Activated T-helper 1 cell treated with anti-CD3 and anti-CD28 coated beads, Interleukin-12 subunit alpha, Interleukin-12 subunit beta, Interleukin-2, Interleukin-4 antibody, amounts not matched to agents 30 ng/mL and 10 ng/mL and 1 ng/mL, durations not matched to agents 14 hours and 24 hours and 36 hours (primary cell): ENCODE measurements at regions not wholly inside any gene's neighbourhood (a gene's known extent, or its start where the extent isn't known, plus 50 kb on each side); places are given as distances from the start of the nearest gene placed in this dataset.

Source experiments
- DNase-seq: peaks from one replicate; pipeline ENCODE4 v3.0.0; 2021; ENCODE audit warnings: low spot score
- H3K27ac Mint-ChIP-seq: one replicate; pipeline ENCODE4 v1.8.0; 2021; ENCODE audit warnings: mild to moderate bottlenecking, mixed read lengths
- H3K27me3 Mint-ChIP-seq: one replicate; pipeline ENCODE4 v1.8.0; 2022; ENCODE audit warnings: mild to moderate bottlenecking, moderate library complexity, mixed read lengths; ENCODE audit not compliant: insufficient read depth
- H3K36me3 Mint-ChIP-seq: one replicate; pipeline ENCODE4 v1.8.0; 2021; ENCODE audit warnings: low read depth, mixed read lengths
- H3K4me1 Mint-ChIP-seq: one replicate; pipeline ENCODE4 v1.8.0; 2021; ENCODE audit warnings: low read depth, mixed read lengths
- H3K4me3 Mint-ChIP-seq: one replicate; pipeline ENCODE4 v1.8.0; 2021; ENCODE audit warnings: mild to moderate bottlenecking, moderate library complexity, mixed read lengths
- H3K9me3 Mint-ChIP-seq: one replicate; pipeline ENCODE4 v1.8.0; 2021; ENCODE audit warnings: mixed read lengths
- intact Hi-C: fragments of 100-400 bp; cut with micrococcal nuclease; formaldehyde crosslinking; loops from one replicate; pipeline ENCODE4 v1.15.1; 2024

- no peak overlapping the region for H3K4me3 Mint-ChIP-seq
- no peak for DNase-seq
- H3K36me3 Mint-ChIP-seq: no peaks in the 10 kb centered on the region
- intact Hi-C loops: no loop called here
- no peaks in the 10 kb centered on the region for H3K4me1 Mint-ChIP-seq
- no peak overlapping the region for H3K27ac Mint-ChIP-seq
- no peaks in the 10 kb centered on the region for H3K9me3 Mint-ChIP-seq
- no peaks in the 10 kb centered on the region for H3K27me3 Mint-ChIP-seq
These were observed 563.4 kb upstream of the TENM3 start for GRCh38 chr4:181679754-181680153.

GRCh38 chr4:181682367-181683047 is 560.7 kb upstream of the TENM3 start:
- no peaks in the 10 kb centered on the region for H3K4me1 Mint-ChIP-seq
- no peaks in the 10 kb centered on the region for H3K36me3 Mint-ChIP-seq
- H3K27me3 Mint-ChIP-seq: no peaks in the 10 kb centered on the region
- no peak overlapping the region for H3K4me3 Mint-ChIP-seq
- no peak for DNase-seq
- no peaks in the 10 kb centered on the region for H3K9me3 Mint-ChIP-seq
- no peak overlapping the region for H3K27ac Mint-ChIP-seq
- intact Hi-C loops: no loop called here

DNA sequence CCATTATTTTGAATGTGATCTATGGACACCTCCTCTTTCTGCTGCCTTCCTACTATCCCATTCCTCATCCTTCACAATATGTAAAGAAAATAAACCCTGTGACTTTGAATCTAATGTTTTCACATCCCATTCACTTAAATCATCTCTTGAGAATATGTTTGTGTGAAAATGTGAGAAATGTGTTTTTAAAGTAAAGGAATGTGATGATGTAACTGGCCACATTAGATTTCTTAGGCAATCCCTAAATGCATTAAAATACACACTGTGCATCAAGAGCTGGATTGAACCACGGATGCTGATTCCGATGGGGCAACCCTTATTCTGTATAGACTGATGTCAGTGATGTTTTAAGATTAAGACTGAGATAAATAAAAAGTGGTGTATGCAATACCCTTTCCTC is 558.9 kb upstream of the TENM3 start:
- H3K27ac Mint-ChIP-seq: no peak overlapping the region
- H3K27me3 Mint-ChIP-seq: no peaks in the 10 kb centered on the region
- no peak for DNase-seq
- no peaks in the 10 kb centered on the region for H3K36me3 Mint-ChIP-seq
- H3K4me1 Mint-ChIP-seq: no peaks in the 10 kb centered on the region
- intact Hi-C loops: no loop called here
- no peak overlapping the region for H3K4me3 Mint-ChIP-seq
- no peaks in the 10 kb centered on the region for H3K9me3 Mint-ChIP-seq

DNA sequence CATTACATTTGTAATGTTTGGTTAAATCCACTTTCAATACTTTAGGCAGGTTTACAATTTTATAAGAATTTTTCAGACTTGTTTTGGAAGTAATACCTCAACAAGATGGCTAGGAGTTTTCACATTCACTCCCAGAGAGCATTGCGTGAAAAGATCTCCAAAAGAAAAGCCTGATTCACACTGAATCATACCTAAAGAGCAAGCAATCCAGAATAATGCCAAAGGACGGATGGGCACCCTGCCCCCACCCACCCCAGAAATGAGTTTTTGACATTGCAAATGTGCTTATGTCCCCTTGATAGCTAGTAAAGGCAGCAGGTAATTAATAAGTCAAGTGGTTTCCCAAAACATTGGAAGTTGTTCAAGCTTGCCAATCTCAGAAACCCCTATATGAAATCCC is 557.7 kb upstream of the TENM3 start:
- Mint-ChIP-seq H3K9me3 (no peaks in the 10 kb centered on the region), H3K27me3 (no peaks in the 10 kb centered on the region), H3K36me3 (no peaks in the 10 kb centered on the region), H3K27ac (no peak overlapping the region), H3K4me1 (no peaks in the 10 kb centered on the region), H3K4me3 (no peak overlapping the region)
- DNase-seq: no peak
- intact Hi-C loops: no loop called here

GRCh38 chr4:181685911-181686310 is 557.3 kb upstream of the TENM3 start:
- no peaks in the 10 kb centered on the region for H3K9me3 Mint-ChIP-seq
- no peaks in the 10 kb centered on the region for H3K36me3 Mint-ChIP-seq
- no peak overlapping the region for H3K4me3 Mint-ChIP-seq
- no peaks in the 10 kb centered on the region for H3K4me1 Mint-ChIP-seq
- no peak overlapping the region for H3K27ac Mint-ChIP-seq
- H3K27me3 Mint-ChIP-seq: no peaks in the 10 kb centered on the region
- no peak for DNase-seq
- intact Hi-C loops: no loop called here

DNA sequence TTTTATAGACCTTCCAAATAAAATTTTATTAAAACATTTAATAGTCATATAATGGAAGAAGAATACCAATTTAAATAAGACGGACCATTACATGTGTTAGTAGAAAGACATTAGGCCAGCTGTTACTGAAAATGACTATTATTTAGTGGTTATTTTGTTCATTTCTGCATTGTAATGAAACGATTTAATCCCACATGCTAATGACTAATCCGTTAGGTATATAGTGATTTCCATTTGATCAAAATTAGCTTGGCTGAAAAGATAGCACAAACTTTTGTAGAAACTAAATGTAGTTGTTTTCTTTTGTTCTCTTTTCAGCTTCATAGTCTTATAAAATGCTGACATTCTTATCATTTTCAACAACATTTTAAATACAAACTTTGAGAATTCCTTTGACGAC is 556.1 kb upstream of the TENM3 start:
- Mint-ChIP-seq H3K36me3 (no peaks in the 10 kb centered on the region), H3K27me3 (no peaks in the 10 kb centered on the region)
- no peak for DNase-seq

GRCh38 chr4:181688432-181688831 is 554.8 kb upstream of the TENM3 start:
- intact Hi-C loops: no loop called here
- DNase-seq: no peak
- Mint-ChIP-seq H3K27me3 (no peaks in the 10 kb centered on the region), H3K4me1 (no peaks in the 10 kb centered on the region), H3K27ac (no peak overlapping the region), H3K9me3 (no peaks in the 10 kb centered on the region), H3K4me3 (no peak overlapping the region), H3K36me3 (no peaks in the 10 kb centered on the region)

More for the DNA sequence above, 556.1 kb upstream of the TENM3 start:
- H3K4me1 Mint-ChIP-seq: no peaks in the 10 kb centered on the region
- no peak overlapping the region for H3K27ac Mint-ChIP-seq
- H3K9me3 Mint-ChIP-seq: no peaks in the 10 kb centered on the region
- intact Hi-C loops: no loop called here
- H3K4me3 Mint-ChIP-seq: no peak overlapping the region

GRCh38 chr4:181688872-181689271 is 554.3 kb upstream of the TENM3 start:
- intact Hi-C loops: no loop called here
- no peaks in the 10 kb centered on the region for H3K36me3 Mint-ChIP-seq
- H3K27me3 Mint-ChIP-seq: no peaks in the 10 kb centered on the region
- H3K4me3 Mint-ChIP-seq: no peak overlapping the region
- no peaks in the 10 kb centered on the region for H3K4me1 Mint-ChIP-seq
- no peak for DNase-seq
- no peak overlapping the region for H3K27ac Mint-ChIP-seq
- no peaks in the 10 kb centered on the region for H3K9me3 Mint-ChIP-seq

DNA sequence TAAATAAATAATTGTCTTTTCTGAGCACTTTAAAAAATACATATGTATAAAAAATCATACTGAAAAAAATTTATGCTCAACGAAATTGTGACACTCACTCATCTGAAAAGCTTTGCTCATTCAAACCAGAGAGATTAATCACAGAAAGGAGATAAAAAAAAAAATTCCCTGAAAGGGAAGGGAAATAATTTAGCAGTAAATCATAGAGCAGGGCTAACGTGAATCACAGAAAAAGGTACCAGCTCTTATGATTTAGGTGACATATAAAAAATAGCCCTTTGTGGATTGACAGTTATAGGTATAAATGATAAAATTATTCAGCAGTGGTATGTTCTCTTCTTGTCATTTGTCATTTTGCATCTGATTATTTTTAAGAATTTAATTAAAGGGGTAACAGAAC is 552.7 kb upstream of the TENM3 start:
- no peaks in the 10 kb centered on the region for H3K27me3 Mint-ChIP-seq
- H3K4me1 Mint-ChIP-seq: no peaks in the 10 kb centered on the region
- intact Hi-C loops: no loop called here
- no peak overlapping the region for H3K27ac Mint-ChIP-seq
- DNase-seq: no peak
- no peaks in the 10 kb centered on the region for H3K36me3 Mint-ChIP-seq
- H3K9me3 Mint-ChIP-seq: no peaks in the 10 kb centered on the region
- H3K4me3 Mint-ChIP-seq: no peak overlapping the region

DNA sequence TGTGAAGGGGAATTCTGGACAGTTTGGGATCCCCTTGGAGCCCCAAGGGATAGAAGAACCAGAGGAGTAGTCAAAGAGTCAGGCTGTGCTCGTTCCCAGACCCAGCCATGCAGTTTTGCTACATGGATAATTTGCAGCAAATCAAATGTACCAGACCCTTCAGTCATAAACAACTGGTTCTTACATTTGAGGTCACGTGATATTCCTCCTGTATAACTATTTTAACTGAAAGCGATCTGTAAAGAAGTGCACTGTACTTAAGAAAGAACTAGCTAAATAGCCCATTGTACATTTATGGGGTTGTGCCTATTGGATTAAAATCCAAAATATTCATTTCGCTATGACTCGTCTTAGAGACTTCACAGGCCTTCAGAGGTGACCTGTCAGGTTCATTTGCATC is 550.2 kb upstream of the TENM3 start:
- no peak for DNase-seq
- intact Hi-C loops: no loop called here
- Mint-ChIP-seq H3K27me3 (no peaks in the 10 kb centered on the region), H3K36me3 (no peaks in the 10 kb centered on the region), H3K4me1 (no peaks in the 10 kb centered on the region), H3K27ac (no peak overlapping the region), H3K9me3 (peaks cover 4% of the 10 kb centered on the region), H3K4me3 (no peak overlapping the region)

- intact Hi-C loops: no loop called here
- DNase-seq: no peak
- no peaks in the 10 kb centered on the region for H3K27me3 Mint-ChIP-seq
- H3K4me1 Mint-ChIP-seq: no peaks in the 10 kb centered on the region
- no peak overlapping the region for H3K4me3 Mint-ChIP-seq
- H3K27ac Mint-ChIP-seq: no peak overlapping the region
- no peaks in the 10 kb centered on the region for H3K36me3 Mint-ChIP-seq
- H3K9me3 Mint-ChIP-seq: peaks cover 4% of the 10 kb centered on the region
These were observed 549.7 kb upstream of the TENM3 start for GRCh38 chr4:181693517-181693916.

GRCh38 chr4:181698221-181698620 is 545.0 kb upstream of the TENM3 start:
- intact Hi-C loops: no loop called here
- no peak overlapping the region for H3K4me3 Mint-ChIP-seq
- no peaks in the 10 kb centered on the region for H3K36me3 Mint-ChIP-seq

GRCh38 chr4:181701214-181701613 is 542.0 kb upstream of the TENM3 start:
- H3K27ac Mint-ChIP-seq: no peak overlapping the region
- H3K27me3 Mint-ChIP-seq: no peaks in the 10 kb centered on the region
- intact Hi-C loops: no loop called here

More at GRCh38 chr4:181698221-181698620, 545.0 kb upstream of the TENM3 start:
- H3K9me3 Mint-ChIP-seq: peaks cover 4% of the 10 kb centered on the region
- DNase-seq: no peak
- no peaks in the 10 kb centered on the region for H3K27me3 Mint-ChIP-seq
- no peaks in the 10 kb centered on the region for H3K4me1 Mint-ChIP-seq
- H3K27ac Mint-ChIP-seq: no peak overlapping the region

GRCh38 chr4:181701894-181702293 is 541.3 kb upstream of the TENM3 start:
- Mint-ChIP-seq H3K4me1 (no peaks in the 10 kb centered on the region), H3K27me3 (no peaks in the 10 kb centered on the region), H3K9me3 (peaks cover under 1% of the 10 kb centered on the region), H3K27ac (no peak overlapping the region), H3K4me3 (no peak overlapping the region), H3K36me3 (no peaks in the 10 kb centered on the region)
- no peak for DNase-seq
- intact Hi-C loops: no loop called here

More at GRCh38 chr4:181701214-181701613, 542.0 kb upstream of the TENM3 start:
- H3K9me3 Mint-ChIP-seq: peaks cover 4% of the 10 kb centered on the region
- no peak overlapping the region for H3K4me3 Mint-ChIP-seq
- H3K4me1 Mint-ChIP-seq: no peaks in the 10 kb centered on the region
- no peaks in the 10 kb centered on the region for H3K36me3 Mint-ChIP-seq
- no peak for DNase-seq
